ENCODE measurements at regions not wholly inside any gene's neighbourhood (a gene's known extent, or its start where the extent isn't known, plus 50 kb on each side); places are given as distances from the start of the nearest gene placed in this dataset.

GRCh38 chr7:155874010-155874409, 61.7 kb upstream of the SHH start (continued):
- TF ChIP-seq JUNB (IDR thresholded peaks at IDR 0.05; ENCODE audit: unreplicated experiment) (no peak), STAT1 (IDR thresholded peaks at IDR 0.05; ENCODE audit: unreplicated experiment) (no peak), NANOG (IDR thresholded peaks at IDR 0.05; ENCODE audit: borderline replicate concordance) (no peak), REST (IDR thresholded peaks at IDR 0.05; ENCODE audit: unreplicated experiment) (no peak), CTCF (conservative IDR thresholded peaks at IDR 0.05; ENCODE audit: low read depth in 2 of 2) (no peak), POLR2AphosphoS5 (IDR thresholded peaks at IDR 0.05; ENCODE audit: low read depth) (no peak), ZNF331 (CRISPR knock-in tag; IDR thresholded peaks at IDR 0.05; ENCODE audit: low read depth) (no peak)

GRCh38 chr7:155872678-155873369, 60.6 kb upstream of the SHH start:
- H3K4me3 Mint-ChIP-seq: no peak overlapping the region
- no peaks in the 10 kb centered on the region for H3K4me1 Mint-ChIP-seq
- Histone ChIP-seq H4K20me1 (replicated peaks; ENCODE audit: insufficient read depth) (no peaks in the 10 kb centered on the region), H3K27me3 (ENCODE audit: insufficient read depth) (no peaks in the 10 kb centered on the region), H3K36me3 (ENCODE audit: insufficient read depth) (no peaks in the 10 kb centered on the region; the same call in 1 of the 2 replicates), H3K4me1 (ENCODE audit: insufficient read depth) (no peaks in the 10 kb centered on the region), H3K27ac (ENCODE audit: low read depth) (no peak overlapping the region), H3F3A (replicated peaks; ENCODE audit: low read depth) (no peaks in the 10 kb centered on the region), H3K9me2 (ENCODE audit: insufficient read depth) (no peaks in the 10 kb centered on the region), H3K79me2 (replicated peaks; ENCODE audit: insufficient read depth) (no peaks in the 10 kb centered on the region), H3K4me2 (no peak overlapping the region), H2AFZ (no peak overlapping the region), H3K4me3 (no peak overlapping the region)
- H3K27me3 Mint-ChIP-seq (ENCODE audit: insufficient read depth, low read depth, poor library complexity): peaks cover 2% of the 10 kb centered on the region
- no peaks in the 10 kb centered on the region for H3K36me3 Mint-ChIP-seq (ENCODE audit: low read depth)
- TF ChIP-seq CTCF (conservative IDR thresholded peaks at IDR 0.05; ENCODE audit: low read depth in 2 of 2) (no peak), ZNF331 (CRISPR knock-in tag; IDR thresholded peaks at IDR 0.05; ENCODE audit: low read depth) (no peak), ZNF114 (CRISPR knock-in tag; IDR thresholded peaks at IDR 0.05) (no peak)
- DNase-seq (ENCODE audit: low spot score) (no peak), ATAC-seq (no peak)
- H3K9me3 Mint-ChIP-seq: peaks cover 6% of the 10 kb centered on the region; the same call in 2 of the 3 replicates
- no peak overlapping the region for H3K27ac Mint-ChIP-seq

Data from GM23338 (cell line).